ENCODE measurements at regions not wholly inside any gene's neighbourhood (a gene's known extent, or its start where the extent isn't known, plus 50 kb on each side); places are given as distances from the start of the nearest gene placed in this dataset.

GRCh38 chr5:27377626-27378025 lies 339.2 kb upstream of the CDH9 start:
- no peak for TF ChIP-seq CTCF (IDR thresholded peaks at IDR 0.05)

GRCh38 chr5:27353970-27354369 lies 315.6 kb upstream of the CDH9 start:
- no peak for TF ChIP-seq CTCF (IDR thresholded peaks at IDR 0.05)

GRCh38 chr5:27353540-27353939 lies 315.2 kb upstream of the CDH9 start:
- no peak for TF ChIP-seq CTCF (IDR thresholded peaks at IDR 0.05)

GRCh38 chr5:27341342-27341741 lies 303.0 kb upstream of the CDH9 start:
- TF ChIP-seq CTCF (IDR thresholded peaks at IDR 0.05), result no peak

- TF ChIP-seq CTCF (IDR thresholded peaks at IDR 0.05), result no peak
These were observed 298.4 kb upstream of the CDH9 start for GRCh38 chr5:27336817-27337216.

- no peak for TF ChIP-seq CTCF (IDR thresholded peaks at IDR 0.05)
These were observed 290.1 kb upstream of the CDH9 start for GRCh38 chr5:27328480-27328879.

- no peak for TF ChIP-seq CTCF (IDR thresholded peaks at IDR 0.05)
These were observed 287.1 kb upstream of the CDH9 start for GRCh38 chr5:27325513-27325912.

- no peak for TF ChIP-seq CTCF (IDR thresholded peaks at IDR 0.05)
These were observed 280.3 kb upstream of the CDH9 start for GRCh38 chr5:27318701-27319100.
